ENCODE measurements at regions not wholly inside any gene's neighbourhood (a gene's known extent, or its start where the extent isn't known, plus 50 kb on each side); places are given as distances from the start of the nearest gene placed in this dataset.

DNA sequence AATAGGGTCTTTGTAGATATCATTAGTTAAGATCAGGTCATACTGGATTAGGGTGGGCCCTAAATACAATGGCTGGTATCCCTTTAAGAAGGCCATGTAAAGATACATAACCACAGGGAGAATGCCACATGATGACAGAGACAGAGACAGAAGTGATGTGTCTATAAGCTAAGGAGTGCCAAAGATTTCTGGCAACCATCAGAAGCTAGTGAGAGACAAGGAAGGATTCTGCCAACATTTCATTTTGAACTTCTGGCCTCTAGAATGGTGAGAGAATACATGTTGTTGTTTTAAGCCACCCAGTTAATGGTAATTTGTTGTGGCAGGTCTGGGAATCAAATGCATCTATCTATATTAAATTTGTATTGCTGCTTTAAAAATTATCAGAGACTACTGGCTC is 185.5 kb upstream of the CYRIA start:
- ChIA-PET CTCF (no interaction called here), POLR2A (no interaction called here)
- Histone ChIP-seq H3K9me3 (ENCODE audit: control insufficient read depth, insufficient read depth, low read depth, low read length) (no peaks in the 10 kb centered on the region), H3K27ac (ENCODE audit: low read length) (no peak overlapping the region), H3K27me3 (ENCODE audit: control insufficient read depth, insufficient read depth, low read length) (no peaks in the 10 kb centered on the region), H3K4me1 (ENCODE audit: control insufficient read depth, insufficient read depth, low read length) (no peaks in the 10 kb centered on the region), H3K36me3 (ENCODE audit: control insufficient read depth, insufficient read depth, low read length) (no peaks in the 10 kb centered on the region), H3K4me3 (ENCODE audit: low read depth in 2 of 2, low read length in 2 of 2) (no peak overlapping the region)
- in situ Hi-C loops (cut with HindIII; ENCODE audit: low pct_unique_long_range_greater_than_20kb, low sequenced_read_pairs) (no loop called here), intact Hi-C loops (cut with micrococcal nuclease; ENCODE audit: unreplicated experiment) (no loop called here)
- no TSS peak for BruUV-seq (replicated peaks)
- ATAC-seq (no peak), DNase-seq (ENCODE audit: low read depth, low spot score) (no peak)
- no peak for TF ChIP-seq TCF7L2 (IDR thresholded peaks at IDR 0.05; ENCODE audit: low read depth, low read length)
- TF ChIP-seq, protein P1, sequence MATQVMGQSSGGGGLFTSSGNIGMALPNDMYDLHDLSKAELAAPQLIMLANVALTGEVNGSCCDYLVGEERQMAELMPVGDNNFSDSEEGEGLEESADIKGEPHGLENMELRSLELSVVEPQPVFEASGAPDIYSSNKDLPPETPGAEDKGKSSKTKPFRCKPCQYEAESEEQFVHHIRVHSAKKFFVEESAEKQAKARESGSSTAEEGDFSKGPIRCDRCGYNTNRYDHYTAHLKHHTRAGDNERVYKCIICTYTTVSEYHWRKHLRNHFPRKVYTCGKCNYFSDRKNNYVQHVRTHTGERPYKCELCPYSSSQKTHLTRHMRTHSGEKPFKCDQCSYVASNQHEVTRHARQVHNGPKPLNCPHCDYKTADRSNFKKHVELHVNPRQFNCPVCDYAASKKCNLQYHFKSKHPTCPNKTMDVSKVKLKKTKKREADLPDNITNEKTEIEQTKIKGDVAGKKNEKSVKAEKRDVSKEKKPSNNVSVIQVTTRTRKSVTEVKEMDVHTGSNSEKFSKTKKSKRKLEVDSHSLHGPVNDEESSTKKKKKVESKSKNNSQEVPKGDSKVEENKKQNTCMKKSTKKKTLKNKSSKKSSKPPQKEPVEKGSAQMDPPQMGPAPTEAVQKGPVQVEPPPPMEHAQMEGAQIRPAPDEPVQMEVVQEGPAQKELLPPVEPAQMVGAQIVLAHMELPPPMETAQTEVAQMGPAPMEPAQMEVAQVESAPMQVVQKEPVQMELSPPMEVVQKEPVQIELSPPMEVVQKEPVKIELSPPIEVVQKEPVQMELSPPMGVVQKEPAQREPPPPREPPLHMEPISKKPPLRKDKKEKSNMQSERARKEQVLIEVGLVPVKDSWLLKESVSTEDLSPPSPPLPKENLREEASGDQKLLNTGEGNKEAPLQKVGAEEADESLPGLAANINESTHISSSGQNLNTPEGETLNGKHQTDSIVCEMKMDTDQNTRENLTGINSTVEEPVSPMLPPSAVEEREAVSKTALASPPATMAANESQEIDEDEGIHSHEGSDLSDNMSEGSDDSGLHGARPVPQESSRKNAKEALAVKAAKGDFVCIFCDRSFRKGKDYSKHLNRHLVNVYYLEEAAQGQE (IDR thresholded peaks at IDR 0.05; ENCODE audit: insufficient read depth in 1 of 2, low read depth in 2 of 2, low read length in 1 of 2): no peak
- TF ChIP-seq POLR2AphosphoS5 (IDR thresholded peaks at IDR 0.05; ENCODE audit: low read depth, low read length): no peak
- TF ChIP-seq SIN3A (IDR thresholded peaks at IDR 0.05; ENCODE audit: borderline replicate concordance, insufficient read depth, low read depth, low read length): no peak
- TF ChIP-seq, protein P2, sequence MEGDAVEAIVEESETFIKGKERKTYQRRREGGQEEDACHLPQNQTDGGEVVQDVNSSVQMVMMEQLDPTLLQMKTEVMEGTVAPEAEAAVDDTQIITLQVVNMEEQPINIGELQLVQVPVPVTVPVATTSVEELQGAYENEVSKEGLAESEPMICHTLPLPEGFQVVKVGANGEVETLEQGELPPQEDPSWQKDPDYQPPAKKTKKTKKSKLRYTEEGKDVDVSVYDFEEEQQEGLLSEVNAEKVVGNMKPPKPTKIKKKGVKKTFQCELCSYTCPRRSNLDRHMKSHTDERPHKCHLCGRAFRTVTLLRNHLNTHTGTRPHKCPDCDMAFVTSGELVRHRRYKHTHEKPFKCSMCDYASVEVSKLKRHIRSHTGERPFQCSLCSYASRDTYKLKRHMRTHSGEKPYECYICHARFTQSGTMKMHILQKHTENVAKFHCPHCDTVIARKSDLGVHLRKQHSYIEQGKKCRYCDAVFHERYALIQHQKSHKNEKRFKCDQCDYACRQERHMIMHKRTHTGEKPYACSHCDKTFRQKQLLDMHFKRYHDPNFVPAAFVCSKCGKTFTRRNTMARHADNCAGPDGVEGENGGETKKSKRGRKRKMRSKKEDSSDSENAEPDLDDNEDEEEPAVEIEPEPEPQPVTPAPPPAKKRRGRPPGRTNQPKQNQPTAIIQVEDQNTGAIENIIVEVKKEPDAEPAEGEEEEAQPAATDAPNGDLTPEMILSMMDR (IDR thresholded peaks at IDR 0.05): no peak

DNA sequence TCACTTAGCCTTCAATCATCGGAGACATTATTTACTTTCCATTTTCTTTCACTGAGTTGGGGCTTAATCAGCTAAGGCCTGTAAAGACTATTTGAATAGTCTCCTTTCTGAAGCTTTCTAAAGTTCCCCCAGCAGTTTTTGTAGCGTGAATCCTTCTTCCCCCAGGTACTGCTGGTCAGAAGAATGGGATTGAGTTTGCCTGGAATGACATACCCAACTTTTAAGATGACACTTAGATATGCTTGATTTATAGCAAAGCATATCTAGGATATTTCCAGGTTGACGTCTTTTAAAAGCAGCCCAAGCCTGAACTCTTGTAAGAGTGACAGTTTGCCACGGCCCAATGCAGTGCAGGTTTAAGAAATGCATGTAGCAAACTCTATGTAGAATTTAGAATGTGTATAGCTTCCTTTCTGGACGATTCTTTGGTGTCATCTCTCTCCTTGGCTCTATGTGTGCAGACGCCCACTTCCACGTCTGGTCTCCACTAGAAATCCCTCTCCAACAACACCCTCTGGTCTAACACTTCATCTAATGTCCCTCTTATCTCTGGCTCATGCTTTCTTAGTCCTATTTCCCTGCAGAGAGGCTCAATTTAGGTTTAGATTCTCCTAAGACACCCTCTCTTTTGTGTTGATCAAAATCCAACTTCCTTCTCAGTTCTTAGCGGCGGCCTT is 175.0 kb upstream of the CYRIA start:
- H3K36me3 ChIP-seq (ENCODE audit: control insufficient read depth, insufficient read depth, low read length): no peaks in the 10 kb centered on the region
- H3K27ac ChIP-seq (ENCODE audit: low read length): no peak overlapping the region
- H3K9me3 ChIP-seq (ENCODE audit: control insufficient read depth, insufficient read depth, low read depth, low read length): no peaks in the 10 kb centered on the region
- in situ Hi-C loops (cut with HindIII; ENCODE audit: low pct_unique_long_range_greater_than_20kb, low sequenced_read_pairs): no loop called here
- TF ChIP-seq SIN3A (IDR thresholded peaks at IDR 0.05; ENCODE audit: borderline replicate concordance, insufficient read depth, low read depth, low read length): no peak
- no peak for TF ChIP-seq POLR2AphosphoS5 (IDR thresholded peaks at IDR 0.05; ENCODE audit: low read depth, low read length)
- no peak for TF ChIP-seq TCF7L2 (IDR thresholded peaks at IDR 0.05; ENCODE audit: low read depth, low read length)
- TF ChIP-seq, protein P2 (IDR thresholded peaks at IDR 0.05): no peak
- TF ChIP-seq, protein P1 (IDR thresholded peaks at IDR 0.05; ENCODE audit: insufficient read depth in 1 of 2, low read depth in 2 of 2, low read length in 1 of 2): no peak
- no peak overlapping the region for H3K4me3 ChIP-seq (ENCODE audit: low read depth in 2 of 2, low read length in 2 of 2)
- intact Hi-C loops (cut with micrococcal nuclease; ENCODE audit: unreplicated experiment): no loop called here
- CTCF ChIA-PET: no interaction called here
- POLR2A ChIA-PET: no interaction called here
- ATAC-seq (no peak), DNase-seq (ENCODE audit: low read depth, low spot score) (no peak)
- no peaks in the 10 kb centered on the region for H3K4me1 ChIP-seq (ENCODE audit: control insufficient read depth, insufficient read depth, low read length)
- no peaks in the 10 kb centered on the region for H3K27me3 ChIP-seq (ENCODE audit: control insufficient read depth, insufficient read depth, low read length)
- BruUV-seq (replicated peaks): no TSS peak

All from Panc1 (cell line).